GM12891 (cell line): ENCODE measurements at regions not wholly inside any gene's neighbourhood (a gene's known extent, or its start where the extent isn't known, plus 50 kb on each side); places are given as distances from the start of the nearest gene placed in this dataset.

Experiments
- PAX5 ChIP-seq: IDR thresholded peaks from 2 replicates; pipeline ENCODE4 v1.6.1; 2011; ENCODE audit warnings: low read length, moderate library complexity, mild to moderate bottlenecking; ENCODE audit not compliant: insufficient read depth, severe bottlenecking
- POLR2A ChIP-seq: IDR thresholded peaks from 2 replicates; pipeline ENCODE4 v1.6.1; 2011; ENCODE audit warnings: low read depth, low read length, control low read depth
- POLR2AphosphoS5 ChIP-seq: IDR thresholded peaks from 2 replicates; pipeline ENCODE4 v1.6.1; 2011; ENCODE audit warnings: low read depth, low read length, control low read depth
- POU2F2 ChIP-seq: IDR thresholded peaks from 2 replicates; pipeline ENCODE4 v1.6.1; 2011; ENCODE audit warnings: low read depth, mild to moderate bottlenecking, control low read depth, low read length, moderate library complexity
- SPI1 ChIP-seq: IDR thresholded peaks from 2 replicates; pipeline ENCODE4 v1.6.1; 2011; ENCODE audit warnings: low read depth, low read length, control low read depth
- TAF1 ChIP-seq: IDR thresholded peaks from 2 replicates; pipeline ENCODE4 v1.6.1; 2011; ENCODE audit warnings: low read depth, low read length, control low read depth

GRCh38 chr11:115739146-115739545 is 234.9 kb upstream of the CADM1 start:
- TF ChIP-seq POLR2A, result no peak
- no peak for TF ChIP-seq POLR2AphosphoS5
- no peak for TF ChIP-seq SPI1
- TF ChIP-seq TAF1, result no peak
- TF ChIP-seq POU2F2, result no peak
- no peak for TF ChIP-seq PAX5
